SK-N-SH (cell line): ENCODE measurements at regions not wholly inside any gene's neighbourhood (a gene's known extent, or its start where the extent isn't known, plus 50 kb on each side); places are given as distances from the start of the nearest gene placed in this dataset.
"Not testable (repeated sequence)": the region's sequence is repeated elsewhere in the genome, so short reads cannot be mapped to it uniquely, and the experiment has no call there.

ENCODE experiments used
- CTCF ChIA-PET: fragments of 300-600, 350-600 bp; formaldehyde crosslinking; extraction: SDS; loops from one replicate; lab custom pipeline; 2021; lab: Yijun Ruan, JAX
- POLR2A ChIA-PET: fragments of 350-600 bp; sonication (Branson Sonifier 250); formaldehyde crosslinking; extraction: SDS; loops from one replicate; lab custom pipeline; 2020; ENCODE audit warnings: antibody characterized with exemption, inconsistent platforms; lab: Yijun Ruan, JAX
- DNase-seq: peaks from one replicate; pipeline ENCODE4 v3.0.0; 2012
- H2AFZ ChIP-seq: fragments of 200-600 bp; sonication (generic); 2 replicates; pipeline ENCODE4 v1.8.1; 2016; ENCODE audit warnings: antibody characterized with exemption, mild to moderate bottlenecking, low read depth
- H3F3A ChIP-seq: fragments of 200-600 bp; sonication (generic); replicated peaks from 2 replicates; pipeline ENCODE3; 2016; ENCODE audit warnings: antibody characterized with exemption, mild to moderate bottlenecking; ENCODE audit not compliant: insufficient read depth
- H3K27ac ChIP-seq, 2 experiments: fragments of 200-500 bp in 1 of 2; fragments of 200-600 bp in 1 of 2; sonication (Bioruptor generic) in 1 of 2; sonication (generic), shearing (Covaris generic) in 1 of 2; 2 replicates each; pipeline versions ENCODE4 v1.5.1 to v1.6.1; 2014 to 2016; ENCODE audit warnings: low read depth in 2 of 2, inconsistent platforms in 1 of 2, low read length in 1 of 2, mild to moderate bottlenecking in 1 of 2, mixed read lengths in 1 of 2
- H3K27me3 ChIP-seq: fragments of 200-600 bp; sonication (generic), shearing (Covaris generic); 2 replicates; pipeline ENCODE4 v1.6.1; 2016; ENCODE audit warnings: mixed run types; ENCODE audit not compliant: insufficient read depth
- H3K36me3 ChIP-seq, 2 experiments: fragments of 200-500 bp in 1 of 2; fragments of 200-600 bp in 1 of 2; sonication (Bioruptor generic) in 1 of 2; sonication (generic) in 1 of 2; replicated peaks in 1 of 2; 2 replicates each; pipeline versions ENCODE3 to v1.5.1; 2014 to 2016; ENCODE audit warnings: low read length in 1 of 2, mild to moderate bottlenecking in 1 of 2; ENCODE audit not compliant: insufficient read depth in 2 of 2, control insufficient read depth in 1 of 2
- H3K4me1 ChIP-seq, 2 experiments: fragments of 200-500 bp in 1 of 2; fragments of 200-600 bp in 1 of 2; sonication (Bioruptor generic) in 1 of 2; sonication (generic), shearing (Covaris generic) in 1 of 2; 2 replicates each; pipeline versions ENCODE4 v1.5.1 to v1.6.1; 2014 to 2016; ENCODE audit warnings: low read depth in 1 of 2, low read length in 1 of 2, mixed run types in 1 of 2; ENCODE audit not compliant: insufficient read depth in 2 of 2, control insufficient read depth in 1 of 2
- H3K4me2 ChIP-seq: fragments of 200-600 bp; sonication (generic), shearing (Covaris generic); 2 replicates; pipeline ENCODE4 v1.6.1; 2017; ENCODE audit warnings: mixed run types
- H3K4me3 ChIP-seq, 2 experiments: fragments of 200-500 bp in 1 of 2; fragments of 200-600 bp in 1 of 2; sonication (Bioruptor generic) in 1 of 2; sonication (generic), shearing (Covaris generic) in 1 of 2; 2 replicates each; pipeline versions ENCODE4 v1.5.1 to v1.8.1; 2014 to 2016; ENCODE audit warnings: low read depth in 2 of 2, inconsistent platforms in 1 of 2, low read length in 1 of 2, mild to moderate bottlenecking in 1 of 2, mixed read lengths in 1 of 2, moderate library complexity in 1 of 2
- H3K79me2 ChIP-seq: fragments of 200-600 bp; sonication (generic); 2 replicates; pipeline ENCODE4 v1.8.1; 2017; ENCODE audit warnings: mild to moderate bottlenecking; ENCODE audit not compliant: insufficient read depth
- H3K9ac ChIP-seq: fragments of 200-600 bp; sonication (generic); 2 replicates; pipeline ENCODE4 v1.6.1; 2017; ENCODE audit warnings: mixed run types
- H3K9me2 ChIP-seq: fragments of 200-600 bp; sonication (generic); 2 replicates; pipeline ENCODE4 v1.6.1; 2017; ENCODE audit warnings: mixed run types
- H3K9me3 ChIP-seq: fragments of 200-600 bp; sonication (generic); 2 replicates; pipeline ENCODE4 v1.6.1; 2017; ENCODE audit warnings: mixed run types, mild to moderate bottlenecking, moderate library complexity
- H4K20me1 ChIP-seq: fragments of 200-600 bp; sonication (generic); 2 replicates; pipeline ENCODE4 v1.6.1; 2017; ENCODE audit warnings: mild to moderate bottlenecking, mixed run types; ENCODE audit not compliant: insufficient read depth
- EP300 ChIP-seq, 2 experiments: IDR thresholded peaks; 2 replicates each; pipeline versions ENCODE4 v1.4.0 to v1.6.1; 2012; ENCODE audit warnings: borderline replicate concordance in 1 of 2, low read depth in 1 of 2, low read length in 1 of 2
- EZH2phosphoT487 ChIP-seq: fragments of 200-600 bp; sonication (generic); IDR thresholded peaks from 2 replicates; pipeline ENCODE4 v1.6.1; 2017; ENCODE audit warnings: low read depth, mixed run types, mild to moderate bottlenecking, antibody characterized with exemption, moderate library complexity, borderline replicate concordance
- FOSL2 ChIP-seq: IDR thresholded peaks from 2 replicates; pipeline ENCODE4 v1.4.0; 2012; ENCODE audit warnings: low read depth, mild to moderate bottlenecking, moderate library complexity, borderline replicate concordance
- GATA2 ChIP-seq: sonication (generic); formaldehyde crosslinking; IDR thresholded peaks from 2 replicates; pipeline ENCODE4 v1.5.0; 2020; ENCODE audit warnings: mild to moderate bottlenecking, missing genetic modification reagents
- NFIC ChIP-seq: IDR thresholded peaks from 2 replicates; pipeline ENCODE4 v1.4.0; 2012; ENCODE audit warnings: borderline replicate concordance
- PBX3 ChIP-seq: IDR thresholded peaks from 2 replicates; pipeline ENCODE4; 2012
- RCOR1 ChIP-seq: fragments of 150-350 bp; IDR thresholded peaks from 2 replicates; pipeline ENCODE4 v1.6.1; 2017; ENCODE audit warnings: antibody characterized with exemption, low read length
- SIN3A ChIP-seq: IDR thresholded peaks from 2 replicates; pipeline ENCODE4 v1.6.1; 2012; ENCODE audit warnings: low read depth, mild to moderate bottlenecking, low read length, moderate library complexity, borderline replicate concordance
- TEAD4 ChIP-seq: IDR thresholded peaks from 2 replicates; pipeline ENCODE4 v1.4.0; 2012; ENCODE audit warnings: mild to moderate bottlenecking, borderline replicate concordance; ENCODE audit not compliant: insufficient read depth
- ZBTB33 ChIP-seq: IDR thresholded peaks from 2 replicates; pipeline ENCODE4 v1.4.0; 2012; ENCODE audit warnings: low read depth, borderline replicate concordance
- WGBS: methylation state at CpG from one replicate; pipeline ENCODE4 v1.1.6; 2017; ENCODE audit warnings: low lambda C conversion rate; 5-methylcytosine and 5-hydroxymethylcytosine counted together
- TF ChIP-seq, protein P1 (sequence below): fragments of 150-350 bp; IDR thresholded peaks from 2 replicates; pipeline ENCODE4 v1.6.1; 2017; ENCODE audit warnings: antibody characterized with exemption, low read length, low read depth, borderline replicate concordance

DNA sequence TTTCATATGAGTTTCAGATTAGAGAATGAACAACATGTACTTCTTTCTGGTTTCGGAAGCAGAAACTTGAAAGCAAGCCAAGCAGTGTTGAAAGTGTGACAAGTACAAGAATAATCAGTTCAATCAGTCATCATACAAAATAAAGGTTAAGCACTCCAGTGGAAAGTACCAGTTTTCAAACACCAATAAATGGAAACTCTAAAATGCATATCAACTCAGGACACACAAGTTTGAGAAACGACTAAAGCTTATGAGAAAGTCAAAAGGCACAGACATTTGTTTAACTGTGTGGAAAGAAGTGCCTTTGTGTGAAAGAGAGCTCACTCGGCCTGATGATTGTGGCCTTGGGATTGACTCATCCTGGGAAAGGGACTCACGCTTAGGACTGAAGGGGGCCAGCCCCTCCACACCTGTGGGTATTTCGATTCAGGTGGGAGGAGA is 60.6 kb upstream of the AKR1C1 start:
- Histone ChIP-seq H2AFZ (no peak overlapping the region), H3F3A (no peaks in the 10 kb centered on the region), H3K9me2 (no peaks in the 10 kb centered on the region), H3K36me3 (no peaks in the 10 kb centered on the region), H3K27ac (no peak overlapping the region), H3K9me3 (no peaks in the 10 kb centered on the region), H3K27me3 (no peaks in the 10 kb centered on the region), H3K79me2 (no peaks in the 10 kb centered on the region), H3K4me1 (no peaks in the 10 kb centered on the region), H4K20me1 (no peaks in the 10 kb centered on the region), H3K9ac (no peak overlapping the region)
- POLR2A ChIA-PET = no interaction called here
- WGBS = 39% methylated on average over 5 of the region's 5 CpGs
- CTCF ChIA-PET = no interaction called here
- no peak for TF ChIP-seq EP300 (IDR thresholded peaks at IDR 0.05; ENCODE audit: borderline replicate concordance in 1 of 2, low read depth in 1 of 2, low read length in 1 of 2)
- TF ChIP-seq ZBTB33 = no peak
- no peak for TF ChIP-seq EZH2phosphoT487
- TF ChIP-seq GATA2 (CRISPR knock-in tag) = no peak
- no peak for TF ChIP-seq RCOR1
- TF ChIP-seq TEAD4 = no peak
- no peak for TF ChIP-seq NFIC
- TF ChIP-seq PBX3 = no peak
- no peak for TF ChIP-seq SIN3A
- TF ChIP-seq FOSL2 = no peak
- TF ChIP-seq, protein P1, sequence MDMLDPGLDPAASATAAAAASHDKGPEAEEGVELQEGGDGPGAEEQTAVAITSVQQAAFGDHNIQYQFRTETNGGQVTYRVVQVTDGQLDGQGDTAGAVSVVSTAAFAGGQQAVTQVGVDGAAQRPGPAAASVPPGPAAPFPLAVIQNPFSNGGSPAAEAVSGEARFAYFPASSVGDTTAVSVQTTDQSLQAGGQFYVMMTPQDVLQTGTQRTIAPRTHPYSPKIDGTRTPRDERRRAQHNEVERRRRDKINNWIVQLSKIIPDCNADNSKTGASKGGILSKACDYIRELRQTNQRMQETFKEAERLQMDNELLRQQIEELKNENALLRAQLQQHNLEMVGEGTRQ = no peak
- TF ChIP-seq, all 33 proteins: peak for 0
- H3K4me2 ChIP-seq = no peak overlapping the region
- no peak overlapping the region for H3K4me3 ChIP-seq
- DNase-seq = no peak

- POLR2A ChIA-PET, H3K79me2 ChIP-seq, H4K20me1 ChIP-seq, H2AFZ ChIP-seq, H3K36me3 ChIP-seq, H3K4me2 ChIP-seq, H3K9ac ChIP-seq, H3K4me1 ChIP-seq, H3K27ac ChIP-seq, DNase-seq, H3K27me3 ChIP-seq, H3F3A ChIP-seq, H3K9me3 ChIP-seq, H3K4me3 ChIP-seq, H3K9me2 ChIP-seq, CTCF ChIA-PET: not testable (repeated sequence)
- WGBS = 59% methylated on average over 7 of the region's 7 CpGs
Measured at GRCh38 chr10:4903126-4903525, 60.1 kb upstream of the AKR1C1 start.

- H3K27me3 ChIP-seq, H3K4me1 ChIP-seq, H3K27ac ChIP-seq, H3K9me3 ChIP-seq, H3K4me2 ChIP-seq, H2AFZ ChIP-seq, H4K20me1 ChIP-seq, H3F3A ChIP-seq, H3K9ac ChIP-seq, H3K79me2 ChIP-seq, CTCF ChIA-PET, H3K4me3 ChIP-seq, H3K9me2 ChIP-seq, POLR2A ChIA-PET, H3K36me3 ChIP-seq, DNase-seq: not testable (repeated sequence)
- WGBS = 95% methylated on average over 2 of the region's 2 CpGs
Measured at GRCh38 chr10:4903675-4904074, 59.5 kb upstream of the AKR1C1 start.
